Cardiac muscle cell (in vitro differentiated cells and primary cell): ENCODE measurements at regions not wholly inside any gene's neighbourhood (a gene's known extent, or its start where the extent isn't known, plus 50 kb on each side); places are given as distances from the start of the nearest gene placed in this dataset.

ENCODE experiments used
- DNase-seq, 2 donors: peaks; one replicate each; pipeline versions ENCODE4 v3.0.0 to v3.0.0-alpha.2; 2010 to 2017; ENCODE audit warnings: low read depth in 1 of 2, low spot score in 1 of 2
- H3K27ac ChIP-seq: fragments of 200-600 bp; sonication (generic); 2 replicates; pipeline ENCODE4 v1.5.1; 2016
- H3K27me3 ChIP-seq: fragments of 200-600 bp; sonication (generic); 2 replicates; pipeline ENCODE4 v1.6.0; 2016; ENCODE audit warnings: control low read depth
- H3K36me3 ChIP-seq: fragments of 200-600 bp; sonication (generic); 2 replicates; pipeline ENCODE4 v1.5.1; 2016; ENCODE audit warnings: control low read depth
- H3K4me1 ChIP-seq: fragments of 200-600 bp; sonication (generic); 2 replicates; pipeline ENCODE4 v1.8.1; 2017; ENCODE audit warnings: low read depth, mild to moderate bottlenecking, mixed run types
- H3K4me3 ChIP-seq: fragments of 200-600 bp; sonication (generic); 2 replicates; pipeline ENCODE4 v1.5.1; 2016; ENCODE audit warnings: mild to moderate bottlenecking
- H3K9me3 ChIP-seq: fragments of 200-600 bp; sonication (generic); 2 replicates; pipeline ENCODE4 v1.5.1; 2017; ENCODE audit warnings: low read depth, mild to moderate bottlenecking, control low read depth
- CTCF ChIP-seq: IDR thresholded peaks from 2 replicates; pipeline ENCODE4 v1.5.1; 2012; ENCODE audit warnings: low read depth, mild to moderate bottlenecking, low read length

- Histone ChIP-seq H3K27ac (no peak overlapping the region), H3K27me3 (no peaks in the 10 kb centered on the region), H3K4me1 (peaks cover 10% of the 10 kb centered on the region), H3K4me3 (no peak overlapping the region), H3K9me3 (no peaks in the 10 kb centered on the region), H3K36me3 (no peaks in the 10 kb centered on the region)
- DNase-seq, result peak in 1 of 2 donors; percentile 82
- TF ChIP-seq CTCF, result no peak
Measured at GRCh38 chr6:139452148-139452876, 77.9 kb upstream of the CITED2 start.

GRCh38 chr6:139449611-139450000 is 75.2 kb upstream of the CITED2 start:
- Histone ChIP-seq H3K9me3 (no peaks in the 10 kb centered on the region), H3K4me3 (no peak overlapping the region), H3K36me3 (no peaks in the 10 kb centered on the region), H3K27me3 (no peaks in the 10 kb centered on the region), H3K27ac (no peak overlapping the region), H3K4me1 (peaks cover 16% of the 10 kb centered on the region)
- peak in 1 of 2 donors; percentile 69 for DNase-seq
- TF ChIP-seq CTCF, result no peak

- Histone ChIP-seq H3K36me3 (no peaks in the 10 kb centered on the region), H3K27me3 (no peaks in the 10 kb centered on the region), H3K4me1 (peaks cover 16% of the 10 kb centered on the region), H3K27ac (no peak overlapping the region), H3K4me3 (no peak overlapping the region), H3K9me3 (no peaks in the 10 kb centered on the region)
- TF ChIP-seq CTCF, result no peak
- DNase-seq, result no peak
Measured at GRCh38 chr6:139448998-139449610, 74.7 kb upstream of the CITED2 start.

- no peak for TF ChIP-seq CTCF
- Histone ChIP-seq H3K27ac (no peak overlapping the region), H3K9me3 (no peaks in the 10 kb centered on the region), H3K4me3 (no peak overlapping the region), H3K36me3 (no peaks in the 10 kb centered on the region), H3K27me3 (no peaks in the 10 kb centered on the region), H3K4me1 (peaks cover 16% of the 10 kb centered on the region)
- no peak for DNase-seq
Measured at GRCh38 chr6:139448051-139448649, 73.7 kb upstream of the CITED2 start.

GRCh38 chr6:139447656-139447975 is 73.2 kb upstream of the CITED2 start:
- Histone ChIP-seq H3K4me3 (no peak overlapping the region), H3K9me3 (no peaks in the 10 kb centered on the region), H3K4me1 (peaks cover 16% of the 10 kb centered on the region), H3K36me3 (no peaks in the 10 kb centered on the region), H3K27ac (no peak overlapping the region), H3K27me3 (no peaks in the 10 kb centered on the region)
- TF ChIP-seq CTCF, result no peak
- DNase-seq, result no peak
